ENCODE measurements at regions not wholly inside any gene's neighbourhood (a gene's known extent, or its start where the extent isn't known, plus 50 kb on each side); places are given as distances from the start of the nearest gene placed in this dataset.

DNA sequence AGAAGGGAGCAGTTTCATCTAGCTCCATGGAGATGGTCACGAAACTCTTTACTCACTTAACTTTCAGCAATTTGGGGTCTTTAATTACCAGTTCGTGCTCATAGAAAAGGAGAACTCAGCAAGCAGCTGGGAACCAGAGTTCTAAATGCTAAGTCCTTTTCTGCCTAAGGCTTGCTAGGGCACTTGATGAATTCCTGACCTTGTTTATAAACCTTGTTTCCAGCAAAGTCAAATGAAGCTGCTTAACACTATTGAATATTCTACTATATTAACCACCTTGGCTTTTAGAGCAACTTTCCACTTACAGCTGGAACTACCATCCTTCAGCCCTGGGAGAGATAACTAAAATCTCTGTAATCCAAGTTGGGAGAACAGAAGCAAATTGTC lies 79.5 kb upstream of the TSC22D2 start:
- Histone ChIP-seq H2AFZ (no peak overlapping the region), H3F3A (ENCODE audit: insufficient read depth) (no peaks in the 10 kb centered on the region; the same call in 1 of the 2 replicates), H3K27me3 (replicated peaks; ENCODE audit: insufficient read depth) (no peaks in the 10 kb centered on the region), H3K9ac (no peak overlapping the region), H4K20me1 (ENCODE audit: insufficient read depth) (no peaks in the 10 kb centered on the region), H3K79me2 (ENCODE audit: insufficient read depth) (no peaks in the 10 kb centered on the region), H3K4me1 (ENCODE audit: insufficient read depth) (peaks cover 10% of the 10 kb centered on the region), H3K4me2 (ENCODE audit: unreplicated experiment) (no peak overlapping the region), H3K36me3 (ENCODE audit: low read depth) (no peaks in the 10 kb centered on the region), H3K27ac (no peak overlapping the region), H3K9me2 (ENCODE audit: insufficient read depth) (no peaks in the 10 kb centered on the region), H3K9me3 (ENCODE audit: low read depth) (no peaks in the 10 kb centered on the region), H3K4me3 (no peak overlapping the region)
- WGBS, 2 experiments (ENCODE audit: low coverage in 1 of 2, low lambda C conversion rate in 2 of 2, missing lambda C conversion rate in 2 of 2): 92 to 93% methylated on average over 2 of the region's 2 CpGs
- in situ Hi-C loops (cut with MboI): no loop called here
- no peak for DNase-seq
- TF ChIP-seq EZH2 (IDR thresholded peaks at IDR 0.05; ENCODE audit: insufficient read depth, poor library complexity, severe bottlenecking) (no peak), EZH2phosphoT487 (IDR thresholded peaks at IDR 0.05; ENCODE audit: insufficient read depth, low read depth) (no peak)

DNA sequence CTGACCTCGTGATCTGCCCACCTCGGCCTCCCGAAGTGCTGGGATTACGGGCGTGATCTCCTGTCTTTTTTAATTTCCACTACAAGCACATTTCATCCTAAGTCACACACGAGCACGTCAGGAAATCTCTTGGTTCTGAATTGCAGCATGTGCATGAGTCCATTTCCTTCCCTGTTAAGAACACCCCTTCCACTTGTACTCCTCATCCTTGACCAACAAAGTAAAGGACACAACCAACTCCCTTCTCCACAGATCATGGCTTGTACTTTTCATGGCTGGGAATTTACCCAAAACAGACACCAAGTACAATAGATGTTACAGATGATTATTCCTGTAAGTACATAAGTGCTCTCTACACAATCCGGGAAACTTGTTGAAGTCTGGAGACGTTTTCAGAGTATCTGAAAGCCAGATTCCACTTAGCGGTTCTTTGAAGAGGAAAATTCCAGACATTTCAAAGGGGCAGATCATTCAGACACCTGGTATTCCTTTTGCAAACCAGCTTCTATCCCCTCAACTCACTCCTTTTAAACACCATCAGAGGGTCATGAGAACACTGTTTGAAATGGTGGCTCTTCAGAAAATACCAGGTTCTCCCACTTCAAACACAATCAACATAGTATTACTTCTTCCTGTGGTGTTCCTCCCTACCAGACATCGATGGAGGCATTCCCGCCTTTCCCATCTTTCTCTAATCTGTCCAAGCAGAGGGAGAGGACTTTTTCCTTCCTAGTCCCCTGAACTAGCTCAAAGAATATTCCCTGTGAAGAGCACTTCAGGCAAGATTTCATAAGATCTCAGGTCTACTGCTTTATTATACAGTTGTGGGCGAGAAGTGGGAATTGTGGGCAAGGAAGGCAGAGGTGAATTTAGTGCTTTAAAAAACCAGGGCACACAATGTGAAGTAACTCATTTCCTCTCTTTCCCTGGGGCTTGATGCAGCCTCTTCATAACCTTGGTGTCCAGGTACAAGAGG lies 80.1 kb upstream of the TSC22D2 start:
- Histone ChIP-seq H3K27me3 (replicated peaks; ENCODE audit: insufficient read depth) (no peaks in the 10 kb centered on the region), H3K4me2 (ENCODE audit: unreplicated experiment) (no peak overlapping the region), H3K36me3 (ENCODE audit: low read depth) (no peaks in the 10 kb centered on the region), H3K9ac (no peak overlapping the region), H3K27ac (no peak overlapping the region), H3K9me3 (ENCODE audit: low read depth) (no peaks in the 10 kb centered on the region), H3F3A (ENCODE audit: insufficient read depth) (no peaks in the 10 kb centered on the region; the same call in 1 of the 2 replicates), H3K79me2 (ENCODE audit: insufficient read depth) (no peaks in the 10 kb centered on the region), H4K20me1 (ENCODE audit: insufficient read depth) (no peaks in the 10 kb centered on the region), H3K9me2 (ENCODE audit: insufficient read depth) (no peaks in the 10 kb centered on the region), H3K4me1 (ENCODE audit: insufficient read depth) (peaks cover 10% of the 10 kb centered on the region), H2AFZ (no peak overlapping the region), H3K4me3 (no peak overlapping the region)
- DNase-seq: no peak
- no peak for TF ChIP-seq EZH2phosphoT487 (IDR thresholded peaks at IDR 0.05; ENCODE audit: insufficient read depth, low read depth)
- TF ChIP-seq EZH2 (IDR thresholded peaks at IDR 0.05; ENCODE audit: insufficient read depth, poor library complexity, severe bottlenecking): no peak
- WGBS, 2 experiments (ENCODE audit: low coverage in 1 of 2, low lambda C conversion rate in 2 of 2, missing lambda C conversion rate in 2 of 2): 91% methylated on average over 13 of the region's 13 CpGs
- in situ Hi-C loops (cut with MboI): no loop called here

DNA sequence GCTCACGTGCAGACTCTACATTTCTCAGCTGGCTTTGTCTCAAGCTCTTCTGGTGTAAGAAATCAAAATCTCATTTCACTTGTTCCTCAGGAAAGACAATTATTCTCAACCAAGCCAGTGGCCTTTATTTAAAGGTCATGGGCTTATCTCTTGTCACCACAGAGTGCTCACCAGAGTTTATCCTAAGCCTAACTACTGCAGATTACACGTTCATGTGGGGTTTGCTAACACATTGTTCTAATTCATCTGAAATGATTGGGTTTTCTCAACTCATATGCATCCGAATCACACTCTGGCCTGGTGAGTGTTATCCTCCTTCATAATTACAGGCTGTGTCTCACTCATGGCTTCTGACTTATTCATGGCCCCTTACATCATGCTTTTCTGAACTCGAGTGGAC lies 83.3 kb upstream of the TSC22D2 start:
- Histone ChIP-seq H4K20me1 (ENCODE audit: insufficient read depth) (no peaks in the 10 kb centered on the region), H3K4me3 (no peak overlapping the region), H3K27ac (no peak overlapping the region), H2AFZ (no peak overlapping the region), H3K4me2 (ENCODE audit: unreplicated experiment) (peak overlapping the region; percentile 25), H3K9ac (no peak overlapping the region), H3F3A (ENCODE audit: insufficient read depth) (peaks cover 9% of the 10 kb centered on the region), H3K9me2 (ENCODE audit: insufficient read depth) (no peaks in the 10 kb centered on the region), H3K27me3 (replicated peaks; ENCODE audit: insufficient read depth) (no peaks in the 10 kb centered on the region), H3K36me3 (ENCODE audit: low read depth) (no peaks in the 10 kb centered on the region), H3K9me3 (ENCODE audit: low read depth) (no peaks in the 10 kb centered on the region), H3K4me1 (ENCODE audit: insufficient read depth) (peaks cover 29% of the 10 kb centered on the region), H3K79me2 (ENCODE audit: insufficient read depth) (no peaks in the 10 kb centered on the region)
- 29 to 34% methylated on average over 4 of the region's 4 CpGs for WGBS, 2 experiments (ENCODE audit: low coverage in 1 of 2, low lambda C conversion rate in 2 of 2, missing lambda C conversion rate in 2 of 2)
- peak; percentile 52 for DNase-seq
- in situ Hi-C loops (cut with MboI): no loop called here
- no peak for TF ChIP-seq EZH2phosphoT487 (IDR thresholded peaks at IDR 0.05; ENCODE audit: insufficient read depth, low read depth)
- no peak for TF ChIP-seq EZH2 (IDR thresholded peaks at IDR 0.05; ENCODE audit: insufficient read depth, poor library complexity, severe bottlenecking)

DNA sequence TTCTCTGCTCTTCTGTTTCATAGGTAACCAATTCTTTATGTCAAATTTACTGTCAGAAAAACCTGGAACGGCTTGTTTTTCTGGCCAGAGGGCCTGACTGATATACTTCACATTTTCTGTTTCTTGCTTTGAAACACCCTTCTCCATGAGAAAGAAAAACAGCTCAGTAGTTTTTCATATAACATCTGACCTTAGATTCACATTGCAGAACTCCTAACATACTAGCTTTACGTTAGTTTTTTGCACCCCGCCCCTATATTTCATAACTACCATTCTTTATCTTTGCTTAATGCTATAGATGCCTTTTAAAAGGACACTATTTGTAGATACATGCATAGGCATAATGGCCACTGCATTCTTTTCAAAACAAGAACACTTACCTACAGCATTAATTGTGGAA lies 83.9 kb upstream of the TSC22D2 start:
- no peak for DNase-seq
- peaks cover 14% of the 10 kb centered on the region for H3F3A ChIP-seq (ENCODE audit: insufficient read depth)
- no peaks in the 10 kb centered on the region for H3K9me2 ChIP-seq (ENCODE audit: insufficient read depth)
- no peaks in the 10 kb centered on the region for H4K20me1 ChIP-seq (ENCODE audit: insufficient read depth)
- in situ Hi-C loops (cut with MboI): no loop called here
- H3K4me2 ChIP-seq (ENCODE audit: unreplicated experiment): no peak overlapping the region
- H3K9ac ChIP-seq: no peak overlapping the region
- H3K27me3 ChIP-seq (replicated peaks; ENCODE audit: insufficient read depth): no peaks in the 10 kb centered on the region
- no peak overlapping the region for H3K27ac ChIP-seq
- no peak overlapping the region for H3K4me3 ChIP-seq
- TF ChIP-seq EZH2 (IDR thresholded peaks at IDR 0.05; ENCODE audit: insufficient read depth, poor library complexity, severe bottlenecking) (no peak), EZH2phosphoT487 (IDR thresholded peaks at IDR 0.05; ENCODE audit: insufficient read depth, low read depth) (no peak)
- H3K36me3 ChIP-seq (ENCODE audit: low read depth): no peaks in the 10 kb centered on the region
- H3K9me3 ChIP-seq (ENCODE audit: low read depth): no peaks in the 10 kb centered on the region
- H3K79me2 ChIP-seq (ENCODE audit: insufficient read depth): no peaks in the 10 kb centered on the region
- 98 to 99% methylated on average over 3 of the region's 3 CpGs for WGBS, 2 experiments (ENCODE audit: low coverage in 1 of 2, low lambda C conversion rate in 2 of 2, missing lambda C conversion rate in 2 of 2)
- H2AFZ ChIP-seq: no peak overlapping the region
- peaks cover 34% of the 10 kb centered on the region for H3K4me1 ChIP-seq (ENCODE audit: insufficient read depth)
